B cell (primary cell): ENCODE measurements at regions not wholly inside any gene's neighbourhood (a gene's known extent, or its start where the extent isn't known, plus 50 kb on each side); places are given as distances from the start of the nearest gene placed in this dataset.

ENCODE experiments used
- ATAC-seq: fragments of 200-7000 bp; cut with Tn5 transposase; one replicate; pipeline ENCODE4 v1.10.0; 2021; ENCODE audit warnings: low read depth, mild to moderate bottlenecking, moderate number of reproducible peaks, moderate library complexity
- CTCF ChIA-PET: fragments of 350-600 bp; sonication (Branson Sonifier 250); formaldehyde crosslinking; loops from one replicate; lab custom pipeline; 2021; ENCODE audit warnings: antibody characterized with exemption, inconsistent platforms; lab: Charles Lee
- POLR2A ChIA-PET: fragments of 350-600 bp; sonication (Branson Sonifier 250); formaldehyde crosslinking; loops from one replicate; lab custom pipeline; 2021; ENCODE audit warnings: antibody characterized with exemption; lab: Charles Lee
- DNase-seq: peaks from one replicate; pipeline ENCODE4 v3.0.0; 2013
- H2AFZ ChIP-seq: 2 replicates; pipeline ENCODE4 v1.6.1; 2012; ENCODE audit warnings: mild to moderate bottlenecking, low read depth, low read length; ENCODE audit not compliant: insufficient read depth, poor library complexity, severe bottlenecking
- H3K27ac ChIP-seq, 2 donors: 1 replicate in 1 of 2; 2 replicates in 1 of 2; pipeline ENCODE4 v1.5.1; 2012 to 2013; ENCODE audit warnings: low read length in 2 of 2, mild to moderate bottlenecking in 2 of 2, moderate library complexity in 1 of 2
- H3K27me3 ChIP-seq, 4 experiments: fragments of 200-600 bp in 1 of 4; sonication (generic) in 1 of 4; replicated peaks in 1 of 4; 1 replicate in 2 of 4; 2 replicates in 2 of 4; pipeline versions ENCODE4 v1.6.1 to v1.7.0; 2013 to 2016; ENCODE audit warnings: low read length in 3 of 4, mild to moderate bottlenecking in 2 of 4, mixed read lengths in 1 of 4, moderate library complexity in 1 of 4; ENCODE audit not compliant: insufficient read depth in 4 of 4, control insufficient read depth in 3 of 4; ENCODE audit errors: control extremely low read depth in 1 of 4
- H3K36me3 ChIP-seq, 2 experiments: replicated peaks in 1 of 2; 1 replicate in 1 of 2; 2 replicates in 1 of 2; pipeline versions ENCODE4 v1.6.1 to v1.7.1; 2013; ENCODE audit warnings: low read length in 1 of 2; ENCODE audit not compliant: insufficient read depth in 2 of 2, control insufficient read depth in 1 of 2; ENCODE audit errors: control extremely low read depth in 1 of 2, extremely low read depth in 1 of 2
- H3K4me1 ChIP-seq, 2 donors: fragments of 200-600 bp in 1 of 2; sonication (generic) in 1 of 2; 1 replicate in 1 of 2; 2 replicates in 1 of 2; pipeline versions ENCODE4 v1.5.1 to v1.6.1; 2013 to 2017; ENCODE audit warnings: low read length in 2 of 2; ENCODE audit not compliant: control insufficient read depth in 2 of 2, insufficient read depth in 2 of 2
- H3K4me2 ChIP-seq: replicated peaks from 2 replicates; pipeline ENCODE3; 2012; ENCODE audit warnings: mild to moderate bottlenecking, low read depth, low read length; ENCODE audit not compliant: poor library complexity, severe bottlenecking
- H3K4me3 ChIP-seq, 5 experiments: fragments of 200-600 bp in 1 of 5; sonication (generic) in 1 of 5; 1 replicate in 3 of 5; 2 replicates in 2 of 5; pipeline versions ENCODE4 v1.5.1 to v1.7.0; 2011 to 2016; ENCODE audit warnings: low read length in 4 of 5, mild to moderate bottlenecking in 4 of 5, low read depth in 2 of 5, control low read depth in 1 of 5, moderate library complexity in 1 of 5; ENCODE audit not compliant: insufficient read depth in 1 of 5; ENCODE audit errors: control extremely low read depth in 1 of 5, extremely low read depth in 1 of 5
- H3K79me2 ChIP-seq: fragments of 200-600 bp; sonication (generic); one replicate; pipeline ENCODE4 v1.6.0; 2016; ENCODE audit warnings: low read length; ENCODE audit not compliant: control insufficient read depth, insufficient read depth
- H3K9ac ChIP-seq: fragments of 200-600 bp; sonication (generic); 2 replicates; pipeline ENCODE4 v1.6.1; 2017; ENCODE audit warnings: mild to moderate bottlenecking, low read length, moderate library complexity
- H3K9me3 ChIP-seq, 3 donors: one replicate each; pipeline versions ENCODE4 v1.6.1 to v1.7.1; 2013; ENCODE audit warnings: low read length in 2 of 3; ENCODE audit not compliant: control insufficient read depth in 2 of 3, insufficient read depth in 1 of 3; ENCODE audit errors: control extremely low read depth in 1 of 3
- H4K20me1 ChIP-seq: 2 replicates; pipeline ENCODE4 v1.6.0; 2012; ENCODE audit warnings: mild to moderate bottlenecking, low read length; ENCODE audit not compliant: insufficient read depth, control insufficient read depth, poor library complexity, severe bottlenecking
- H3K27ac Mint-ChIP-seq: one replicate; pipeline ENCODE4 v1.8.0; 2021; ENCODE audit warnings: mixed read lengths
- H3K27me3 Mint-ChIP-seq: one replicate; pipeline ENCODE4 v1.8.0; 2021; ENCODE audit warnings: mixed read lengths
- H3K4me1 Mint-ChIP-seq: one replicate; pipeline ENCODE4 v1.8.0; 2021; ENCODE audit warnings: mixed read lengths
- H3K4me3 Mint-ChIP-seq: one replicate; pipeline ENCODE4 v1.8.0; 2021; ENCODE audit warnings: mixed read lengths
- H3K9me3 Mint-ChIP-seq: one replicate; pipeline ENCODE4 v1.8.0; 2022; ENCODE audit warnings: mixed read lengths; ENCODE audit not compliant: insufficient read depth
- CTCF ChIP-seq: fragments of 200-600 bp; IDR thresholded peaks from one replicate; pipeline ENCODE4 v1.8.0; 2022; ENCODE audit warnings: antibody characterized with exemption, mild to moderate bottlenecking
- EZH2 ChIP-seq: IDR thresholded peaks from 2 replicates; pipeline ENCODE4 v1.6.1; 2012; ENCODE audit warnings: borderline replicate concordance, low read depth, mild to moderate bottlenecking, moderate library complexity, low read length; ENCODE audit not compliant: insufficient read depth, poor library complexity, severe bottlenecking
- WGBS: methylation state at CpG from one replicate; pipeline ENCODE4 v1.1.5; 2013; ENCODE audit warnings: missing lambda C conversion rate; ENCODE audit not compliant: insufficient coverage; 5-methylcytosine and 5-hydroxymethylcytosine counted together
- intact Hi-C: fragments of 100-400 bp; cut with micrococcal nuclease; formaldehyde crosslinking; loops from one replicate; pipeline ENCODE4 v1.10.0; 2022

DNA sequence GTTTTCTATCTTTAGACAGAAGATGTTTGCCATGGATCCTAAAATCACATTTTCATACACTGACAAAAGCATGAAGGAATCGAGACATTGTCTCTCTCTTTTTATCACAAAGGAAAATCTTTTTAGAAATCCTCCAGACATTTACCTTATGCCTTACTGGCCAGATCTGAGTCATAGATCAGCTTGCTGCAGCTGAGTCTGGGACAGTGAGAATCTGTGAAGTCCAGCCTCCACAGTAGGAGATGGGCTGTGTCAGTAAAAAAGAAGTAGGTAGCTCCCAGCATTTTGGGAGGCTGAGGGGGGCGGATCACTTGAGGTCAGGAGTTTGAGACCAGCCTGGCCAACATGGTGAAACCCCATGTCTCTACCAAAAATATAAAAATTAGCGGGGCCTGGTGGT, 333.4 kb upstream of the ZNF462 start:
- WGBS, result 88% methylated on average over 1 of the region's 3 CpGs
- Histone ChIP-seq H3K79me2 (no peaks in the 10 kb centered on the region), H3K27me3 (no peaks in the 10 kb centered on the region), H3K9me3 (no peaks in the 10 kb centered on the region), H2AFZ (no peak overlapping the region), H3K36me3 (no peaks in the 10 kb centered on the region), H3K9ac (no peak overlapping the region), H4K20me1 (no peaks in the 10 kb centered on the region), H3K4me1 (no peaks in the 10 kb centered on the region), H3K4me3 (no peak overlapping the region), H3K4me2 (no peak overlapping the region), H3K27ac (no peak overlapping the region)
- TF ChIP-seq CTCF (no peak), EZH2 (no peak)
- no peak overlapping the region for H3K4me3 Mint-ChIP-seq
- no peaks in the 10 kb centered on the region for H3K4me1 Mint-ChIP-seq
- ChIA-PET CTCF (no interaction called here), POLR2A (no interaction called here)
- ATAC-seq (no peak), DNase-seq (no peak)
- H3K9me3 Mint-ChIP-seq, result no peaks in the 10 kb centered on the region
- no peaks in the 10 kb centered on the region for H3K27me3 Mint-ChIP-seq
- intact Hi-C loops, result no loop called here
- no peak overlapping the region for H3K27ac Mint-ChIP-seq

- Histone ChIP-seq H3K27ac (no peak overlapping the region), H4K20me1 (no peaks in the 10 kb centered on the region), H3K27me3 (no peaks in the 10 kb centered on the region), H3K4me1 (no peaks in the 10 kb centered on the region), H3K4me2 (no peak overlapping the region), H3K36me3 (no peaks in the 10 kb centered on the region), H3K9me3 (no peaks in the 10 kb centered on the region), H3K79me2 (no peaks in the 10 kb centered on the region), H3K9ac (no peak overlapping the region), H3K4me3 (no peak overlapping the region), H2AFZ (no peak overlapping the region)
- ATAC-seq, result no peak
- H3K9me3 Mint-ChIP-seq, result no peaks in the 10 kb centered on the region
- H3K27me3 Mint-ChIP-seq, result no peaks in the 10 kb centered on the region
- no CpG with 5 or more reads among the region's 1 CpG for WGBS
- no peak overlapping the region for H3K4me3 Mint-ChIP-seq
- ChIA-PET POLR2A (no interaction called here), CTCF (no interaction called here)
- H3K4me1 Mint-ChIP-seq, result no peaks in the 10 kb centered on the region
- intact Hi-C loops, result no loop called here
- TF ChIP-seq CTCF (no peak), EZH2 (no peak)
- no peak overlapping the region for H3K27ac Mint-ChIP-seq
- DNase-seq, result no peak
Measured at GRCh38 chr9:106531491-106531890, 331.5 kb upstream of the ZNF462 start.
